Caco-2 (cell line): ENCODE measurements at regions not wholly inside any gene's neighbourhood (a gene's known extent, or its start where the extent isn't known, plus 50 kb on each side); places are given as distances from the start of the nearest gene placed in this dataset.

Experiments
- BruUV-seq: library from RNA; stranded (reverse); fragments of 400-500 nt; replicated peaks from 2 replicates; lab custom pipeline; 2021; lab: Mats Ljungman, UMichigan
- CTCF ChIA-PET: fragments of 300-600 bp; sonication (Branson Sonifier 250); formaldehyde crosslinking; loops from one replicate; lab custom pipeline; 2022; ENCODE audit warnings: antibody characterized with exemption; lab: Charles Lee
- POLR2A ChIA-PET: fragments of 300-600 bp; sonication (Branson Sonifier 250); formaldehyde crosslinking; loops from one replicate; lab custom pipeline; 2022; ENCODE audit warnings: antibody characterized with exemption; lab: Charles Lee
- DNase-seq, 2 experiments: peaks; one replicate each; pipeline versions ENCODE4 v3.0.0 to v3.0.0-alpha.2; 2020 to 2022
- H3K27me3 ChIP-seq: replicated peaks from 2 replicates; pipeline ENCODE4 v1.6.0; 2011; ENCODE audit warnings: low read length; ENCODE audit not compliant: control insufficient read depth, insufficient read depth
- H3K36me3 ChIP-seq: 2 replicates; pipeline ENCODE4 v1.5.1; 2011; ENCODE audit warnings: low read length; ENCODE audit not compliant: control insufficient read depth, insufficient read depth
- H3K4me1 ChIP-seq: fragments of 250-450 bp; sonication (Bioruptor Pico); 2 replicates; pipeline ENCODE4 v1.5.1; 2020; ENCODE audit warnings: mild to moderate bottlenecking
- H3K4me3 ChIP-seq: 2 replicates; pipeline ENCODE4 v1.5.1; 2011; ENCODE audit warnings: low read depth, mild to moderate bottlenecking, control low read depth, low read length
- H3K9me3 ChIP-seq: fragments of 250-450 bp; sonication (Bioruptor Pico); 2 replicates; pipeline ENCODE4 v1.5.1; 2020; ENCODE audit warnings: mild to moderate bottlenecking, moderate library complexity
- H3K27ac Mint-ChIP-seq: one replicate; pipeline ENCODE4 v1.8.0; 2022; ENCODE audit warnings: mixed read lengths; ENCODE audit not compliant: unreplicated experiment
- H3K27me3 Mint-ChIP-seq: one replicate; pipeline ENCODE4 v1.8.0; 2022; ENCODE audit warnings: mixed read lengths; ENCODE audit not compliant: insufficient read depth, unreplicated experiment
- H3K36me3 Mint-ChIP-seq: one replicate; pipeline ENCODE4 v1.8.0; 2022; ENCODE audit warnings: mild to moderate bottlenecking, mixed read lengths; ENCODE audit not compliant: insufficient read depth, unreplicated experiment
- H3K4me1 Mint-ChIP-seq: one replicate; pipeline ENCODE4 v1.8.0; 2022; ENCODE audit warnings: low read depth, mixed read lengths; ENCODE audit not compliant: unreplicated experiment
- H3K4me3 Mint-ChIP-seq: one replicate; pipeline ENCODE4 v1.8.0; 2022; ENCODE audit warnings: mild to moderate bottlenecking, moderate library complexity, mixed read lengths; ENCODE audit not compliant: unreplicated experiment
- H3K9me3 Mint-ChIP-seq: one replicate; pipeline ENCODE4 v1.8.0; 2022; ENCODE audit warnings: mixed read lengths; ENCODE audit not compliant: unreplicated experiment
- intact Hi-C: fragments of 100-400 bp; cut with micrococcal nuclease; formaldehyde crosslinking; loops from one replicate; pipeline ENCODE4 v1.10.0; 2022; ENCODE audit not compliant: unreplicated experiment
- TF ChIP-seq, protein P1 (sequence below), 2 experiments: fragments of 200-600 bp in 1 of 2; IDR thresholded peaks; 1 replicate in 1 of 2; 2 replicates in 1 of 2; pipeline versions ENCODE4 v1.5.1 to v1.8.0; 2011 to 2022; ENCODE audit warnings: antibody characterized with exemption in 1 of 2, control low read depth in 1 of 2, inconsistent platforms in 1 of 2, low read depth in 1 of 2, low read length in 1 of 2, mild to moderate bottlenecking in 1 of 2, moderate library complexity in 1 of 2; ENCODE audit not compliant: insufficient read depth in 1 of 2, severe bottlenecking in 1 of 2, unreplicated experiment in 1 of 2

DNA sequence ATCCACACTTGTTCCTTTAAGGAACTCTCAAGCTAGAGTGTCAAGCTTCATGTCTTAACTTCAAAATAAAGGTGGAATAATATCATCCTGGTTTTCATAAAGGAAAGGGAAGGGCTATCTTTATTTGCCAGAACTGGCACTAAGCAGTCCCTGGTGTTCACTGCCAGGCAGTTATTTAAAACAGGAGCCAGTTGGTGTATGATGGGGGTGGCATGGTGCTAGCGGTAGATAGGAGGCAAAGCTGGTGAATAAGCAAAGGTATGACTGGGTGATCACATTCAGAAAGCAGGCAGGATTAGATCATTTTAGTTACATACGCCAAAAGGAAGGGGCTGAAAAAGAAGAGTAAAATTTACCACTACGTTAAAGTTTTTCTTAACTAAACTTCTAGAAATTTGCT, 776.3 kb downstream of the BCL11A start:
- ChIA-PET POLR2A (no interaction called here), CTCF (no interaction called here)
- intact Hi-C loops, result no loop called here
- Mint-ChIP-seq H3K9me3 (no peaks in the 10 kb centered on the region), H3K4me3 (no peak overlapping the region), H3K27me3 (peaks cover 2% of the 10 kb centered on the region), H3K36me3 (no peaks in the 10 kb centered on the region), H3K27ac (no peak overlapping the region), H3K4me1 (no peaks in the 10 kb centered on the region)
- BruUV-seq, result no TSS peak
- Histone ChIP-seq H3K9me3 (no peaks in the 10 kb centered on the region), H3K4me1 (no peaks in the 10 kb centered on the region), H3K27me3 (no peaks in the 10 kb centered on the region), H3K4me3 (no peak overlapping the region), H3K36me3 (no peaks in the 10 kb centered on the region)
- no peak for DNase-seq
- TF ChIP-seq, protein P1, sequence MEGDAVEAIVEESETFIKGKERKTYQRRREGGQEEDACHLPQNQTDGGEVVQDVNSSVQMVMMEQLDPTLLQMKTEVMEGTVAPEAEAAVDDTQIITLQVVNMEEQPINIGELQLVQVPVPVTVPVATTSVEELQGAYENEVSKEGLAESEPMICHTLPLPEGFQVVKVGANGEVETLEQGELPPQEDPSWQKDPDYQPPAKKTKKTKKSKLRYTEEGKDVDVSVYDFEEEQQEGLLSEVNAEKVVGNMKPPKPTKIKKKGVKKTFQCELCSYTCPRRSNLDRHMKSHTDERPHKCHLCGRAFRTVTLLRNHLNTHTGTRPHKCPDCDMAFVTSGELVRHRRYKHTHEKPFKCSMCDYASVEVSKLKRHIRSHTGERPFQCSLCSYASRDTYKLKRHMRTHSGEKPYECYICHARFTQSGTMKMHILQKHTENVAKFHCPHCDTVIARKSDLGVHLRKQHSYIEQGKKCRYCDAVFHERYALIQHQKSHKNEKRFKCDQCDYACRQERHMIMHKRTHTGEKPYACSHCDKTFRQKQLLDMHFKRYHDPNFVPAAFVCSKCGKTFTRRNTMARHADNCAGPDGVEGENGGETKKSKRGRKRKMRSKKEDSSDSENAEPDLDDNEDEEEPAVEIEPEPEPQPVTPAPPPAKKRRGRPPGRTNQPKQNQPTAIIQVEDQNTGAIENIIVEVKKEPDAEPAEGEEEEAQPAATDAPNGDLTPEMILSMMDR (IDR thresholded peaks at IDR 0.05; ENCODE audit: insufficient read depth in 1 of 2, low read depth in 1 of 2, low read length in 1 of 2, severe bottlenecking in 1 of 2, unreplicated experiment in 1 of 2), result no peak

DNA sequence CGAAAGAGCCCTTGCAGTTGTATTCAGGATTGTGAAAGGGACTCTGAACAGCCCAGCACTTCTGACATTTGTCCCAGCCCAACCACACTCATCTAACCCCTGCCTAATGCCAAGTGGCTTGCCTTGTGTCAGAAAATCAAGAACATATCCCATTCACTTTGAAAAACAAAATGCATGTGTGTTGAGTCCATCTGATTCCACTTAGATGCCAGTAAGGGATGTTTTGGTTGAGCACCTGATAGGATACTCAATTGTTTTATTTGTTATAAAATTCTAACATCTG, 776.8 kb downstream of the BCL11A start:
- POLR2A ChIA-PET, result no interaction called here
- no peaks in the 10 kb centered on the region for H3K36me3 Mint-ChIP-seq
- H3K4me1 Mint-ChIP-seq, result no peaks in the 10 kb centered on the region
- Histone ChIP-seq H3K4me1 (no peaks in the 10 kb centered on the region), H3K9me3 (no peaks in the 10 kb centered on the region), H3K4me3 (no peak overlapping the region), H3K27me3 (no peaks in the 10 kb centered on the region), H3K36me3 (no peaks in the 10 kb centered on the region)
- TF ChIP-seq, protein P1 (IDR thresholded peaks at IDR 0.05; ENCODE audit: insufficient read depth in 1 of 2, low read depth in 1 of 2, low read length in 1 of 2, severe bottlenecking in 1 of 2, unreplicated experiment in 1 of 2), result no peak
- DNase-seq, result no peak
- intact Hi-C loops, result no loop called here
- no peak overlapping the region for H3K4me3 Mint-ChIP-seq
- H3K27me3 Mint-ChIP-seq, result peaks cover 2% of the 10 kb centered on the region
- CTCF ChIA-PET, result no interaction called here
- H3K27ac Mint-ChIP-seq, result no peak overlapping the region
- no peaks in the 10 kb centered on the region for H3K9me3 Mint-ChIP-seq
- no TSS peak for BruUV-seq

DNA sequence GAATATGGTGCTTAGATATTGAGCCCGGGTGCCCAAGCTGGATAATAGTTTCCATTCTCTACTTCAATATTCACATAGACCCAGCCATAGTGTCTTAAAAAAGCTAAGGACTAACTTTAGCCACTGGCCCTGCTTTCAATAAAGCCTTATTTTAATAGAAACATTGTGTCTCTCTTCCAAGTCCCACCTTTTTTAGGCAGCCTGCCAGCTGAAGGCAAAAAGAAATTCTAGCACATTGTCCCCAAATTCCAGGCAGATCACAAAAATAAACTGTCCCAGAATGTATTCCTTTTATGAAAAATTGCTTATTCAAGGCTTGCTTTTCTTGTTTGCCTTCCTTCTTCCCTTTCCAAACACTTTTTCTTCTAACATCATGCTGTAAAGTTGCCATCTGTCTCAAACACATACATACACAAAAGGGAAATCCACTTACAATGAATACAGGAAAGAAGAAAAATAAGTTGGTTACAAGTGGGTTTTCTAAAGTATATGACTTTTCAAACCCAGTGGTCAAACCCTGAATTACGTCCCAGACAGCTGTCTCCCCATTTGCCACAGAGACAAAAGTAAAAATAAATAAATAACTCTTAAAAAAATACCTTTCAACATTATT, 778.5 kb downstream of the BCL11A start:
- Mint-ChIP-seq H3K4me1 (no peaks in the 10 kb centered on the region), H3K27me3 (peaks cover 2% of the 10 kb centered on the region), H3K4me3 (no peak overlapping the region), H3K36me3 (no peaks in the 10 kb centered on the region), H3K9me3 (no peaks in the 10 kb centered on the region), H3K27ac (no peak overlapping the region)
- no peaks in the 10 kb centered on the region for H3K4me1 ChIP-seq
- DNase-seq, result no peak
- no peak overlapping the region for H3K4me3 ChIP-seq
- H3K36me3 ChIP-seq, result no peaks in the 10 kb centered on the region
- no TSS peak for BruUV-seq
- ChIA-PET CTCF (interaction anchor here (0.5 kb wide), 1 partner anchor 902 kb away, joined by 3 read pairs; no protein-coding TSS in a partner anchor), POLR2A (no interaction called here)
- no peaks in the 10 kb centered on the region for H3K9me3 ChIP-seq
- no peaks in the 10 kb centered on the region for H3K27me3 ChIP-seq
- TF ChIP-seq, protein P1 (IDR thresholded peaks at IDR 0.05; ENCODE audit: insufficient read depth in 1 of 2, low read depth in 1 of 2, low read length in 1 of 2, severe bottlenecking in 1 of 2, unreplicated experiment in 1 of 2), result no peak
- intact Hi-C loops, result no loop called here
